OCI-LY7 (cell line): ENCODE measurements at regions not wholly inside any gene's neighbourhood (a gene's known extent, or its start where the extent isn't known, plus 50 kb on each side); places are given as distances from the start of the nearest gene placed in this dataset.

Source experiments
- BruUV-seq: library from RNA; stranded (reverse); fragments of 400-500 nt; replicated peaks from 2 replicates; lab custom pipeline; 2021; lab: Mats Ljungman, UMichigan
- CTCF ChIA-PET: fragments of 300-600 bp; sonication (Branson Sonifier 250); formaldehyde crosslinking; loops from one replicate; lab custom pipeline; 2022; ENCODE audit warnings: antibody characterized with exemption; ENCODE audit not compliant: unreplicated experiment; lab: Charles Lee
- POLR2A ChIA-PET: fragments of 300-600 bp; sonication (Branson Sonifier 250); formaldehyde crosslinking; loops from one replicate; lab custom pipeline; 2022; ENCODE audit warnings: antibody characterized with exemption; lab: Charles Lee
- DNase-seq: peaks from one replicate; pipeline ENCODE4 v3.0.0-alpha.2; 2015; ENCODE audit warnings: low spot score
- H2AFZ ChIP-seq: fragments of 200-600 bp; sonication (generic), shearing (Covaris generic); 2 replicates; pipeline ENCODE4 v1.6.1; 2014; ENCODE audit warnings: mild to moderate bottlenecking, antibody characterized with exemption, low read length, moderate library complexity
- H3K27ac ChIP-seq: fragments of 200-600 bp; sonication (generic); 2 replicates; pipeline ENCODE4 v1.5.1; 2014; ENCODE audit warnings: mixed run types, low read depth, mild to moderate bottlenecking, moderate library complexity, low read length, inconsistent platforms; ENCODE audit not compliant: poor library complexity, severe bottlenecking
- H3K36me3 ChIP-seq: fragments of 200-600 bp; sonication (generic); 2 replicates; pipeline ENCODE4 v1.6.1; 2014; ENCODE audit warnings: mild to moderate bottlenecking, antibody characterized with exemption, low read length, moderate library complexity, mixed read lengths; ENCODE audit not compliant: insufficient read depth
- H3K4me1 ChIP-seq: fragments of 200-600 bp; sonication (generic); 2 replicates; pipeline ENCODE4 v1.5.1; 2014; ENCODE audit warnings: mild to moderate bottlenecking, low read length; ENCODE audit not compliant: insufficient read depth, poor library complexity, severe bottlenecking
- H3K4me2 ChIP-seq: fragments of 200-600 bp; sonication (generic); 2 replicates; pipeline ENCODE4 v1.6.1; 2014; ENCODE audit warnings: mild to moderate bottlenecking, low read length
- H3K4me3 ChIP-seq: fragments of 200-600 bp; sonication (generic); 2 replicates; pipeline ENCODE4 v1.5.1; 2014; ENCODE audit warnings: mild to moderate bottlenecking, low read depth, low read length; ENCODE audit not compliant: poor library complexity, severe bottlenecking
- H3K79me2 ChIP-seq: fragments of 200-600 bp; sonication (generic); 2 replicates; pipeline ENCODE4 v1.6.1; 2016; ENCODE audit warnings: low read depth, mild to moderate bottlenecking, low read length, moderate library complexity, mixed read lengths; ENCODE audit not compliant: insufficient read depth
- H3K9me2 ChIP-seq: fragments of 200-600 bp; sonication (generic); 2 replicates; pipeline ENCODE4 v1.6.1; 2016; ENCODE audit warnings: mild to moderate bottlenecking, low read length, mixed read lengths; ENCODE audit not compliant: insufficient read depth
- H3K9me3 ChIP-seq: fragments of 200-600 bp; sonication (generic); 2 replicates; pipeline ENCODE4 v1.6.1; 2014; ENCODE audit warnings: mild to moderate bottlenecking, mixed run types, low read length, mixed read lengths
- H4K20me1 ChIP-seq: fragments of 200-600 bp; sonication (generic); 2 replicates; pipeline ENCODE4 v1.6.1; 2014; ENCODE audit warnings: mild to moderate bottlenecking, antibody characterized with exemption, low read length, moderate library complexity, mixed read lengths; ENCODE audit not compliant: insufficient read depth
- EZH2phosphoT487 ChIP-seq: fragments of 200-600 bp; sonication (generic); IDR thresholded peaks from 2 replicates; pipeline ENCODE4 v1.6.1; 2018; ENCODE audit warnings: low read depth, borderline replicate concordance, mild to moderate bottlenecking, mixed run types, antibody characterized with exemption, low read length, moderate library complexity, mixed read lengths
- intact Hi-C: fragments of 100-400 bp; cut with micrococcal nuclease; formaldehyde crosslinking; loops from one replicate; pipeline ENCODE4 v1.10.0; 2022; ENCODE audit not compliant: unreplicated experiment
- TF ChIP-seq, protein P1 (sequence below): fragments of 200-600 bp; sonication (generic); conservative IDR thresholded peaks from 2 replicates; pipeline ENCODE4 v1.5.1; 2014; ENCODE audit warnings: mild to moderate bottlenecking, antibody characterized with exemption, low read length, moderate library complexity, mixed read lengths

- no peaks in the 10 kb centered on the region for H3K79me2 ChIP-seq
- intact Hi-C loops, result no loop called here
- CTCF ChIA-PET, result no interaction called here
- no TSS peak for BruUV-seq
- no peak overlapping the region for H3K27ac ChIP-seq
- no peak overlapping the region for H2AFZ ChIP-seq
- no peaks in the 10 kb centered on the region for H3K36me3 ChIP-seq
- DNase-seq, result no peak
- H3K4me1 ChIP-seq, result no peaks in the 10 kb centered on the region
- H3K4me2 ChIP-seq, result no peak overlapping the region
- H3K4me3 ChIP-seq, result no peak overlapping the region
- H3K9me3 ChIP-seq, result no peaks in the 10 kb centered on the region
- H3K9me2 ChIP-seq, result no peaks in the 10 kb centered on the region
- TF ChIP-seq, protein P1, sequence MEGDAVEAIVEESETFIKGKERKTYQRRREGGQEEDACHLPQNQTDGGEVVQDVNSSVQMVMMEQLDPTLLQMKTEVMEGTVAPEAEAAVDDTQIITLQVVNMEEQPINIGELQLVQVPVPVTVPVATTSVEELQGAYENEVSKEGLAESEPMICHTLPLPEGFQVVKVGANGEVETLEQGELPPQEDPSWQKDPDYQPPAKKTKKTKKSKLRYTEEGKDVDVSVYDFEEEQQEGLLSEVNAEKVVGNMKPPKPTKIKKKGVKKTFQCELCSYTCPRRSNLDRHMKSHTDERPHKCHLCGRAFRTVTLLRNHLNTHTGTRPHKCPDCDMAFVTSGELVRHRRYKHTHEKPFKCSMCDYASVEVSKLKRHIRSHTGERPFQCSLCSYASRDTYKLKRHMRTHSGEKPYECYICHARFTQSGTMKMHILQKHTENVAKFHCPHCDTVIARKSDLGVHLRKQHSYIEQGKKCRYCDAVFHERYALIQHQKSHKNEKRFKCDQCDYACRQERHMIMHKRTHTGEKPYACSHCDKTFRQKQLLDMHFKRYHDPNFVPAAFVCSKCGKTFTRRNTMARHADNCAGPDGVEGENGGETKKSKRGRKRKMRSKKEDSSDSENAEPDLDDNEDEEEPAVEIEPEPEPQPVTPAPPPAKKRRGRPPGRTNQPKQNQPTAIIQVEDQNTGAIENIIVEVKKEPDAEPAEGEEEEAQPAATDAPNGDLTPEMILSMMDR, result no peak
- no peak for TF ChIP-seq EZH2phosphoT487
- POLR2A ChIA-PET, result interaction anchor here (1.1 kb wide), 1 partner anchor 11 kb away, joined by 6 read pairs; no protein-coding TSS in a partner anchor
- no peaks in the 10 kb centered on the region for H4K20me1 ChIP-seq
Measured at GRCh38 chr2:52934323-52934898, 833.2 kb upstream of the CHAC2 start.

DNA sequence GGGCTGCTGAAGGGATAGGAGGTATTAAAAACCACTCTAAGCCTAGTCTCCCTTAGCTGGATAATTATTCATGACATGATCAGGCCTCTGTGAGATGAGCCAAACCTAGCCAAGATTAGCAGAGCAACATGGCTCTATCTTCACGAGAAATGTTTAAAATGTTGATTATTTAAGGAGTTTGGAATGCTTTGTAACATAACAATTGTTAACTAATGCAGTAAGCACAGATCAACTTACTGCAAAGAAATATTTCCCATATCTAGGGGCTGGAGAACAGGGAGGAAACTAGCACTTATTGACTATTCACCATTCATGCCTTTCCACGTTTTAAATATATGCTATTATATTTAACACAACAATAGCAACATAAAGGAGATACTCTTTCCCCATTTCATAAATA is 833.7 kb upstream of the CHAC2 start:
- Histone ChIP-seq H2AFZ (no peak overlapping the region), H3K79me2 (no peaks in the 10 kb centered on the region), H3K36me3 (no peaks in the 10 kb centered on the region), H3K27ac (no peak overlapping the region), H3K9me2 (no peaks in the 10 kb centered on the region), H3K4me3 (no peak overlapping the region), H4K20me1 (no peaks in the 10 kb centered on the region), H3K9me3 (no peaks in the 10 kb centered on the region), H3K4me1 (no peaks in the 10 kb centered on the region), H3K4me2 (no peak overlapping the region)
- CTCF ChIA-PET, result no interaction called here
- intact Hi-C loops, result no loop called here
- no TSS peak for BruUV-seq
- POLR2A ChIA-PET, result interaction anchor here (1.1 kb wide), 1 partner anchor 12 kb away, joined by 6 read pairs; no protein-coding TSS in a partner anchor
- no peak for DNase-seq
- TF ChIP-seq, protein P1, result no peak
- TF ChIP-seq EZH2phosphoT487, result no peak

DNA sequence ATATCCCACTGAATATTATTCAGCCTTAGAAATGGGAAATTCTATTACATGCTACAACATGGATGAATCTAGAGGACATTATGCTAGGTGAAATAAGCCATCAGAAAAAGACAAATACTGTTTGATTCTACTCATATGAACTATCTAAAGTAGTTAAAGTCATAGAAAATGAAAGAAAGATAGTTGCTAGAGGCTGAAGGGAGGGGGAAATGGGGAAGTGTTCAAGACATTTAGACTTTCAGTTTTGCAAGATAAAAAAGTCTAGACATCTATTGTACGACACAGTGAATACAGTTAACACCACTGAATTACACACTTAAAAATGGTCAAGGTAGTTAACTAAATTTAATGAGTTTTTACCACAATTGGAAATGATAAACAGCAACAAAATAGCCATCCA is 835.9 kb upstream of the CHAC2 start:
- Histone ChIP-seq H3K79me2 (no peaks in the 10 kb centered on the region), H3K4me1 (no peaks in the 10 kb centered on the region), H3K36me3 (no peaks in the 10 kb centered on the region), H3K9me2 (no peaks in the 10 kb centered on the region), H3K27ac (no peak overlapping the region), H3K4me2 (no peak overlapping the region), H3K9me3 (no peaks in the 10 kb centered on the region), H3K4me3 (no peak overlapping the region), H4K20me1 (no peaks in the 10 kb centered on the region), H2AFZ (no peak overlapping the region)
- intact Hi-C loops, result no loop called here
- CTCF ChIA-PET, result no interaction called here
- no peak for TF ChIP-seq EZH2phosphoT487
- TF ChIP-seq, protein P1, result no peak
- BruUV-seq, result no TSS peak
- POLR2A ChIA-PET, result no interaction called here
- no peak for DNase-seq
